Activated CD4-positive, alpha-beta T cell treated with anti-CD3 and anti-CD28 coated beads for 1 hour (primary cell): ENCODE measurements at regions not wholly inside any gene's neighbourhood (a gene's known extent, or its start where the extent isn't known, plus 50 kb on each side); places are given as distances from the start of the nearest gene placed in this dataset.

Experiments used
- DNase-seq: peaks from one replicate; pipeline ENCODE4 v3.0.0-alpha.2; 2020

DNA sequence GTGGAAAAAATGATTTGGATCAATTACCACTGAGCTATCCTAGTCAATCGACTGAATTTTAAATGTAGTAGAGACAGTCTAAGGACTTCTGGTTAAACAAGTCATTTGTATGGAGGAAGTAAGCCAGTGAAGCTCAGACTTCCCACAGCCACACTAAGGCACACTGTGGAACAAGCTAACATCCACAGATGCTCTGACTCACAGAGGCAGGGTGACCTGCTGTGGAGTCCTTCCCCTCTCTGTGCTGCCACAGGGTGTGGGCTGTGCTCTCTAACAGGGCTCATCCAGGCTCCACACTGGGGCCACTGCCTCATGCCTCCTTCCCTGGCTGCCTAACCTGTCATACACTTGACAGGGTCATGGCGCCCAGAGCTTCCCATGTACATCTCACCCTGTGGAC, 351.0 kb downstream of the GALR1 start:
- DNase-seq: no peak

DNA sequence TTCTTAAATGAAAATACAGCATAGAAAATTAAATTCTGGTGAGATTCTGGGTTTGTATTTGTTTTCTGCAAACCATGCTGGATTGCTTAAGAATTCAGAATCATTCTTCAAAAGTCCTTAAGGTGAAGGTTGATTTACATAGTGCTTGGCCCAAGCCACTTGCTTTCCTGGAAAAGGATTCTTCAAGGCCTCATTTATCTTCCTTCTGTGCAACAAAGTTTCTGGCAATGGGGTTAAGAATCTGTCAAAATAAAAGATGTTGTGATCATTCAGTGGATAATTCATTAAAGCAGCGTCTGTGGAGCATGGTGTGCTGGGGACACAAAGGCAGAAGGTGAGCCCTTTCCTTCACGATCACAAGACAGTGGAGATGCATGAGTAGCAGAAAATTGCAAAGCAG, 351.9 kb downstream of the GALR1 start:
- DNase-seq: no peak

DNA sequence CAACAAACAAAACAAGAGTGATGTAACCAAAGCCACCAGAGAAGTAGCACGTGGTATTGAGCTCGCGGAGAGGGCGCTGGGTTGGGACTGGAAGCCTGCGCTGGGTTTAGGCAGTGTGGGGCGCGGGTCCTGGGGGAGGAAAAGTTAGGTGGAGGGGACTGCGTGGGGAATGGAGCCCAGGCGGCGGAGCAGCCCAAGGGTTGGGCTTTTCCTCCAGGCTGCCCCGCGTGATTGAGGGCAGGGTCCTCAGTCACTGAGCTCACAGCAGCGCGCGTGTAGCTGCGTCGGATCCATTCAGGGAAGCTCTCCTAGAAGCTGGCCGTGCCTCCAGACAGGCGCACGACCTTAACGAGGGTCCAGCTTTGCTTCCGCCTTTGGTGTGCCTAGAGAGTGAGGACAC, 357.4 kb downstream of the GALR1 start:
- DNase-seq: no peak

DNA sequence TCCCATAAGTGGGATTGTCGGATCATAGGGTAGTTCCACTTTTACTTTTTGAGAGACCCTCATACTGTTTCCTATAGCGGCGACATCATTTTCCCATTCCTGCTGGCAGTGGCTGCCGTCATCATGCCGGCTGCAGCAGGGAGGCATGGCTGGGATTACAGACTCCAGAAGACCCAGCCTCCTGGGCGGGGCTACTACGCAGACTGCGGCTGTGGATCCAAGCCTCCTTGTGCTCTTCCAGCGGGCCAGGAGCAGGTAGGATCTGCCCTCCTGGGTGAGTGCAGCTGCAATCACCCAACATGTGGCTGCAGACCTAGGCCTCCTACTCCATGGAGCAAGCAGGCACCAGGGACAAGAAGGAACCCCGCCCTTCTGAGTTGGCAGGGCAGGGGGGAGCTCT, 359.2 kb downstream of the GALR1 start:
- no peak for DNase-seq

GRCh38 chr18:77617694-77618093, 368.0 kb downstream of the GALR1 start:
- DNase-seq: no peak

- no peak for DNase-seq
Measured at GRCh38 chr18:77619525-77619924, 369.9 kb downstream of the GALR1 start.

- DNase-seq: no peak
Measured at GRCh38 chr18:77622009-77622692, 372.5 kb downstream of the GALR1 start.

- no peak for DNase-seq
Measured at GRCh38 chr18:77632758-77633157, 383.1 kb downstream of the GALR1 start.

- no peak for DNase-seq
Measured at GRCh38 chr18:77634494-77634893, 384.8 kb downstream of the GALR1 start.

DNA sequence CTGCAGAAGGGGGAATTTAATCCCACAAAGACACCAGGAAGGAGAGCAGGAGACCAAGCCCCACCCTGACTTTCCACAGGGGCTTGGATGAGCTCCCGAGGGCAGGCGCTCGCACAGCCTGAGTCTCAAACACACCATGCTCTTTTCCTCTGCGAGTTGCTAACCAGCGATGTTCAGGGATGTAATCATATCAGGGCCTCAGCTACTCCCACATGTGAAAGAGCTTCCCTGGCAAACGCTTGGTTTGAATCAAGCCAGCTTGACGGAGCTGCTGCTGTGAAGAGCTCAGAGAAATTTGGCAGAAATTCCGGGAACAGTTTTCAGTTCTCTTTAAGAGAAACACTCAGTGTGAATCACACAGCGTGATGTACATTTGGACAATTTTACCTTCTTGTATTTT, 385.8 kb downstream of the GALR1 start:
- DNase-seq: no peak

DNA sequence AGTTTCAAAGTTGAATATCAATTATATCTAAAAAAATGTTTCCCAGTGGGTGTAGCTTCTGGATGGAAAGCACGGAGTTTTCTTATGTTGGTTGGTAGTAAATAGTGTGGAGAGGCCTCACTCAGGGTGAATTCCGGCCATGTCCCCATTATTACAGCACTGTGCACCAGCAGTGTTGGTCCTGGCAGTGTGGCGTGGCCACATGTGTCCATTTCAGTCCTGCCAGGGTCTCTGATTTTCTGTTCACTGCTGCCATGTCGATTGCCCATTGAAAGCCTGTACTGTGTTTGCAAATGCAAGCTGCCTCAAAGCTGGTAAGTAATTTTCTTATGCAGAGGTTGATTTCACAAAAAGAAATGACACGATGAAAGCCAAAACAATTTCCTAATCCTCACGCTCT, 386.2 kb downstream of the GALR1 start:
- DNase-seq: no peak

- no peak for DNase-seq
Measured at GRCh38 chr18:77645170-77645872, 395.7 kb downstream of the GALR1 start.

GRCh38 chr18:77647472-77647871, 397.8 kb downstream of the GALR1 start:
- DNase-seq: no peak

DNA sequence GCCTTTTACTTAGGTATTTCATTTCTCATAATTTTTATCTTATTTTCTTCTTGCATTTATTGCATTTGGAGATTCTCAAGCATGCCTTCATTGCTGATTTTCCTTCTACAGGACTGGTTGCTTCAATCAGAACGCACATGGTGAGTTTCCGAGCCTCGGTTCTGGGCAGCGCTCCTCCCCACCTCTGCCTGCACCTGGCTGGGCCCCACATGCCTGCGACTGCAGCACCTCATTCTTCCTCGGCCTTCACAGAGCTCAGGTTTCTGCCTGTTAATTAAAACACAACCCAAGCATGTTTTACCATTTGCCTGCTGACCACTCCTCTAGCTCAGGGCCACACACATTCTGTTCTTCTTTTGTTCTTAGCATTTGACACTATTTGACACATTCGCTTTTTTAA, 398.8 kb downstream of the GALR1 start:
- DNase-seq: no peak

- no peak for DNase-seq
Measured at GRCh38 chr18:77650799-77651385, 401.2 kb downstream of the GALR1 start.

DNA sequence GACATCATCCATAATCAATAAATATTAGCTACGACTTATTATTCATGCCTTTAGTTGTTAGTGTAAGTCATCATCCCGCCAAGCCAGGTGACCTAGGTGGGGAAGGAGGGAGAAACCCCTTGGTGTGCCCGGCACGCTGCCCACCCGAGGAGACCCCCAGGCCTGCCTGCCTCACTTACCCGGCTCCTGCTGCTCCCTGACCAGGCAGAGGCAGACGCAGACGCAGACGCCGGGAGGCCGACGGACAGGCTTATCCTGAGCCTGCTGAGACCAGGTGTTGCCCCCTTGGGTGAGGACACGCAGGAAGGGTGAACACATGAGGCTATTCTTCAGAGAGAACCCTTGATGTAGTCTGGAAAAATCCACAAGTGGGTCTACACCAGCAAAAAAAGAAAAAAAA, 401.8 kb downstream of the GALR1 start:
- DNase-seq: no peak

GRCh38 chr18:77653792-77654191, 404.1 kb downstream of the GALR1 start:
- no peak for DNase-seq

DNA sequence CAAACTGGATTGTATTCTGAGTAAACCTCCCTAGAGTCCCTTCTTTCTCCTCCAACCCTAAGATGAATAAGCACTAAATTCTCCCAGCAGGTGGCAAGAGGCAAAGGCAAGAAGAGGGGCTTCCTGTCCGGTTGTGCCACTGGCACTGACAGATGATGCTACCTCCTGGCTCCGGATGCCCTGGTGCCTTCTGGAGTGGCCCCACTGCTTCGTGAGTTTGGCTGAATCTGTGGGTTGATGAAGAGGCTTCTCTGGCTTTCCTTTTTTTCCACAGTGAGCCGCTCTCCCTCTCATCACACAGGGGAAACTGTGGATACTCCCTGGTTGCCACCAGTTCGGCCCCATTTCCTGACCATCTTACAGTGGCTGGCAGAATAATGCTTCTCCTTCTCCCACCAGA, 404.7 kb downstream of the GALR1 start:
- no peak for DNase-seq

GRCh38 chr18:77657651-77658298, 408.1 kb downstream of the GALR1 start:
- no peak for DNase-seq

- no peak for DNase-seq
Measured at GRCh38 chr18:77658299-77658662, 408.6 kb downstream of the GALR1 start.

DNA sequence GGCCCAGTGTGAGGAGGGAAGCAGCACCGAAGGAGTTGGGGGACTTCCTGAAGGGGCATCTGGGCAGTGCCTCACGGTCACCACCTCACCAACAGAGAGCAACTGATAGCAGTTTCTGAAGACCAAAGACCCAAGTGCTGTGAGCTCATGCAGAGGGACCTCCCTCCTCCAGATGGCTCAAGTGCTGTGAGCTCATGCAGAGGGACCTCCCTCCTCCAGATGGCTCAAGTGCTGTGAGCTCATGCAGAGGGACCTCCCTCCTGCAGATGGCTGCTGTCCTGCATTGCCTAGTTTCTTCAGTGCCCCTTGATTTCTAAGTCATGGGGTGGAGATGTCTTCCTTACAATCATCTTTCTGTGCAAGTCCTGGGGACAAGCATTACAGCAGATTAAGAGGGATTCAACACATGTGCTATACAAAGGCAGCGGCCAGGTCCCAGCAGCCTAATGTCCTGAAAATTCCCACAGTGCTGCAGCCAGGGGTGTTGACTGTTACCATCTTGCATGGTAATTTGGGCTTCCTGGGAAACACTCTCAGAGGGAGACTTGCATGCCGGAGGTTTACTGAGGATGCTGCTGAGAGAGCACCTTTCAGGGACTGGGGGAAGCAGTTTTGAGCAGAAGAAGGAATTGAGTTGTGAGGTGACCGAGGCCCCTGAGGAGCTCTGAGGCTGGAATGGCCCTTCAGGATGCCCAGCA, 409.3 kb downstream of the GALR1 start:
- no peak for DNase-seq

GRCh38 chr18:77666613-77667012, 417.0 kb downstream of the GALR1 start:
- DNase-seq: no peak

DNA sequence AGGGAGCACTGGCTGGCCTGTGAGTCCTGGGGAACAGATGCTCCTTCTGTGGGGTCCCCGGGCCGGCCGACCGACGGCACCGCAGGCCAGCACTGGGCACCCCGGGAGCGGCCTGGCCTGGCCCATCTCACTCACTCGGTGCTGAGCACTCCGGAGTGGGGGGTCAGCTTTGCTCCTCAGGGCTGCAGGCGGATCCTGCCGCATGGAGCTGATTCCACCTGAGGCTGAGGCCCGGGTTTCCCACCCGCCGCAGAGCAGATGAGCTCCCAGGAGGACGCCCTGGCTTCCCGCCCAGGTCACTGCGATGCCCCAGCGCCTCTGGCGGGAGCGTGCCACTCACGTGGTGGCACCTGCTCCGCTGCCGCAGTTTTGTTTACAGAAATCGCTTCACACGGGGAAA, 418.6 kb downstream of the GALR1 start:
- no peak for DNase-seq
